HEK293 (cell line): ENCODE measurements at regions not wholly inside any gene's neighbourhood (a gene's known extent, or its start where the extent isn't known, plus 50 kb on each side); places are given as distances from the start of the nearest gene placed in this dataset.

Experiments
- CTCF ChIA-PET: fragments of 350-600 bp; formaldehyde crosslinking; extraction: SDS; loops from one replicate; lab custom pipeline; 2021; ENCODE audit warnings: antibody characterized with exemption; lab: Yijun Ruan, JAX
- POLR2A ChIA-PET: fragments of 300-600 bp; formaldehyde crosslinking; extraction: SDS; loops from one replicate; lab custom pipeline; 2020; ENCODE audit warnings: antibody characterized with exemption, inconsistent platforms; lab: Yijun Ruan, JAX
- H3K27ac ChIP-seq: fragments of 200-500 bp; sonication (Bioruptor generic); 2 replicates; pipeline ENCODE4 v1.5.1; 2014; ENCODE audit warnings: low read depth, low read length, control low read depth, inconsistent platforms; ENCODE audit errors: extremely low read depth
- H3K36me3 ChIP-seq, 2 experiments: fragments of 200-500 bp in 1 of 2; sonication (Bioruptor generic) in 1 of 2; 1 replicate in 1 of 2; 2 replicates in 1 of 2; pipeline ENCODE4 v1.5.1; 2014 to 2017; ENCODE audit warnings: inconsistent platforms in 2 of 2, low read length in 2 of 2; ENCODE audit not compliant: control insufficient read depth in 2 of 2, insufficient read depth in 1 of 2
- H3K4me1 ChIP-seq: fragments of 200-500 bp; sonication (Bioruptor generic); 2 replicates; pipeline ENCODE4 v1.5.1; 2014; ENCODE audit warnings: mild to moderate bottlenecking, low read length, inconsistent platforms; ENCODE audit not compliant: control insufficient read depth, insufficient read depth
- H3K4me3 ChIP-seq: 2 replicates; pipeline ENCODE4 v1.5.1; 2011; ENCODE audit warnings: low read depth, mild to moderate bottlenecking, control low read depth, low read length, moderate library complexity
- H3K9me3 ChIP-seq: fragments of 200-500 bp; sonication (Bioruptor generic); 2 replicates; pipeline ENCODE4 v1.5.1; 2014; ENCODE audit warnings: low read depth, low read length, inconsistent platforms; ENCODE audit not compliant: control insufficient read depth, insufficient read depth
- GLI4 ChIP-seq: fragments of 450-650 bp; formaldehyde crosslinking; IDR thresholded peaks from 2 replicates; pipeline ENCODE4 v1.5.1; 2016; ENCODE audit warnings: missing biosample characterization, missing genetic modification characterization
- KLF10 ChIP-seq: fragments of 450-650 bp; IDR thresholded peaks from 2 replicates; pipeline ENCODE4 v1.5.1; 2018; ENCODE audit warnings: missing biosample characterization, mild to moderate bottlenecking, missing genetic modification characterization
- PRDM1 ChIP-seq: fragments of 450-650 bp; formaldehyde crosslinking; IDR thresholded peaks from 2 replicates; pipeline ENCODE4; 2016; ENCODE audit warnings: missing biosample characterization, missing genetic modification characterization
- REPIN1 ChIP-seq: fragments of 450-650 bp; formaldehyde crosslinking; IDR thresholded peaks from 2 replicates; pipeline ENCODE4 v1.5.1; 2017; ENCODE audit warnings: missing biosample characterization, missing genetic modification characterization, low read depth
- YY2 ChIP-seq: fragments of 450-650 bp; formaldehyde crosslinking; IDR thresholded peaks from 2 replicates; pipeline ENCODE4 v1.5.1; 2016; ENCODE audit warnings: missing biosample characterization, missing genetic modification characterization
- ZBTB1 ChIP-seq: fragments of 450-650 bp; formaldehyde crosslinking; IDR thresholded peaks from 2 replicates; pipeline ENCODE4 v1.5.1; 2016; ENCODE audit warnings: missing biosample characterization, missing genetic modification characterization
- ZBTB48 ChIP-seq: fragments of 450-650 bp; formaldehyde crosslinking; IDR thresholded peaks from 2 replicates; pipeline ENCODE4 v1.5.1; 2016; ENCODE audit warnings: missing biosample characterization, missing genetic modification characterization
- ZNF114 ChIP-seq: fragments of 450-650 bp; formaldehyde crosslinking; IDR thresholded peaks from 2 replicates; pipeline ENCODE4 v1.5.0; 2017; ENCODE audit warnings: missing biosample characterization, missing genetic modification characterization
- ZNF121 ChIP-seq: fragments of 450-650 bp; formaldehyde crosslinking; IDR thresholded peaks from 2 replicates; pipeline ENCODE4 v1.5.1; 2016; ENCODE audit warnings: missing biosample characterization, missing genetic modification characterization
- ZNF184 ChIP-seq: fragments of 450-650 bp; IDR thresholded peaks from 2 replicates; pipeline ENCODE4 v1.5.1; 2018; ENCODE audit warnings: missing biosample characterization, mild to moderate bottlenecking, missing genetic modification characterization
- ZNF211 ChIP-seq: fragments of 450-650 bp; formaldehyde crosslinking; IDR thresholded peaks from 2 replicates; pipeline ENCODE4 v1.5.1; 2016; ENCODE audit warnings: low read depth, missing biosample characterization, missing genetic modification characterization
- ZNF223 ChIP-seq: fragments of 450-650 bp; formaldehyde crosslinking; IDR thresholded peaks from 2 replicates; pipeline ENCODE4 v1.5.1; 2016; ENCODE audit warnings: missing biosample characterization, missing genetic modification characterization
- ZNF23 ChIP-seq: fragments of 450-650 bp; formaldehyde crosslinking; IDR thresholded peaks from 2 replicates; pipeline ENCODE4 v1.5.1; 2016; ENCODE audit warnings: missing biosample characterization, missing genetic modification characterization, borderline replicate concordance
- ZNF266 ChIP-seq: fragments of 450-650 bp; formaldehyde crosslinking; IDR thresholded peaks from 2 replicates; pipeline ENCODE4 v1.5.1; 2016; ENCODE audit warnings: missing biosample characterization, missing genetic modification characterization, low read depth
- ZNF274 ChIP-seq, 2 experiments: fragments of 200-500 bp in 1 of 2; fragments of 450-650 bp in 1 of 2; sonication (Bioruptor generic) in 1 of 2; formaldehyde crosslinking in 1 of 2; IDR thresholded peaks; 2 replicates each; pipeline versions ENCODE4 v1.5.1 to v1.6.1; 2014 to 2016; ENCODE audit warnings: borderline replicate concordance in 1 of 2, inconsistent platforms in 1 of 2, low read length in 1 of 2, missing biosample characterization in 1 of 2, missing genetic modification characterization in 1 of 2
- ZNF529 ChIP-seq: fragments of 450-650 bp; formaldehyde crosslinking; IDR thresholded peaks from 2 replicates; pipeline ENCODE4 v1.5.1; 2017; ENCODE audit warnings: missing genetic modification characterization, missing biosample characterization; ENCODE audit not compliant: insufficient replicate concordance
- ZNF654 ChIP-seq: fragments of 450-650 bp; formaldehyde crosslinking; IDR thresholded peaks from 2 replicates; pipeline ENCODE4 v1.5.1; 2016; ENCODE audit warnings: low read depth, missing biosample characterization, missing genetic modification characterization
- ZNF664 ChIP-seq: fragments of 450-650 bp; formaldehyde crosslinking; IDR thresholded peaks from 2 replicates; pipeline ENCODE4 v1.5.1; 2016; ENCODE audit warnings: missing biosample characterization, missing genetic modification characterization
- TF ChIP-seq, protein P1 (sequence below): fragments of 450-650 bp; formaldehyde crosslinking; IDR thresholded peaks from 2 replicates; pipeline ENCODE4 v1.5.1; 2016; ENCODE audit warnings: missing biosample characterization, missing genetic modification characterization, low read depth
- TF ChIP-seq, protein P2 (sequence below): fragments of 450-650 bp; formaldehyde crosslinking; IDR thresholded peaks from 2 replicates; pipeline ENCODE4 v1.5.1; 2017; ENCODE audit warnings: missing biosample characterization, missing genetic modification characterization
- TF ChIP-seq, protein P3 (sequence below): fragments of 450-650 bp; formaldehyde crosslinking; IDR thresholded peaks from 2 replicates; pipeline ENCODE4 v1.5.1; 2017; ENCODE audit warnings: missing biosample characterization, missing genetic modification characterization

DNA sequence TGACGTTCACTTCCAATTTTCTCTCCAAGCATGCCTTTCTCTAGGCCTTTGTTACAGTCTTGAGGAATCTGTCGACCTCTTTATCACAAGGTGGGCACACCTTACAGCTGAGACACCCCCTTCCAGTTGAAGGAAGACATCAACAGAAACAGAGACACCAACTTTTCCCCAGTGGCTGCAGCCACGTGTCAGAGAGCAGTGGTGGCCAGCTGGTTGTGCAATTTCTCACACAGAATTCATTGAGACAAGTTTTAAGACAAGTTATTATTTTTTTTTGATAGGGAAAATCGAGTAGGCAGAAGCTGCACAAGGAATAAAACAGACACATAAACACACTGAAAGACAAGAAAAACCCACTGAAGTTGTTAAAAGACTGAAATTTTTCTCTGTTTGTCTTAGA lies 436.7 kb upstream of the MDFIC2 start (continued):
- TF ChIP-seq ZNF274 (IDR thresholded peaks at IDR 0.05; ENCODE audit: low read length) (no peak), ZNF274 (tag by site-specific recombination; IDR thresholded peaks at IDR 0.05; ENCODE audit: borderline replicate concordance) (no peak)

DNA sequence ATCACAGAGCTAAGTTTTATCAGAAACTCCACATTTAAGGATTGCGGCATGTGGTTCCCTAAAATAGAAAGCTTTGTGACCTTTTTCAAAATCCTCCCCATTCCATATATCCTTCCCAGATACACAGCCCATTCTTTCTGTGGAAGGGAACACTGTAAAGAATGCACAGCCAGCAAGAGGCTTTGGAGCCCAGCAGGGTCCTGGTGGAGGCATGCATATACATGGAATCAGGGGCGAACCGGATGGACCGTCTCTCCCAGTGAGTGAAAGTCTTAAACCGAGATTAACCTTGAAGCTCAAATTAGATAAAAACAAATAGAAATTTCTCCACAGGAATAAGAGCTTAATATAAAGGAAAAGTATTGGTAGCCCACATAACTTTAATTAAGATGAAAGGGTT lies 436.2 kb upstream of the MDFIC2 start:
- CTCF ChIA-PET: interaction anchor here (0.6 to 1.1 kb wide), 2 partner anchors 644 to 671 kb away, joined by 3 read pairs; no protein-coding TSS in a partner anchor
- Histone ChIP-seq H3K36me3 (no peaks in the 10 kb centered on the region), H3K4me1 (no peaks in the 10 kb centered on the region), H3K27ac (no peak overlapping the region), H3K9me3 (no peaks in the 10 kb centered on the region), H3K4me3 (no peak overlapping the region)
- TF ChIP-seq YY2 (tag by site-specific recombination): no peak
- no peak for TF ChIP-seq ZNF654 (tag by site-specific recombination)
- no peak for TF ChIP-seq ZNF184 (tag by site-specific recombination)
- TF ChIP-seq GLI4: no peak
- TF ChIP-seq ZNF23 (tag by site-specific recombination): no peak
- TF ChIP-seq ZNF223: no peak
- TF ChIP-seq ZNF114 (tag by site-specific recombination): no peak
- POLR2A ChIA-PET: no interaction called here

DNA sequence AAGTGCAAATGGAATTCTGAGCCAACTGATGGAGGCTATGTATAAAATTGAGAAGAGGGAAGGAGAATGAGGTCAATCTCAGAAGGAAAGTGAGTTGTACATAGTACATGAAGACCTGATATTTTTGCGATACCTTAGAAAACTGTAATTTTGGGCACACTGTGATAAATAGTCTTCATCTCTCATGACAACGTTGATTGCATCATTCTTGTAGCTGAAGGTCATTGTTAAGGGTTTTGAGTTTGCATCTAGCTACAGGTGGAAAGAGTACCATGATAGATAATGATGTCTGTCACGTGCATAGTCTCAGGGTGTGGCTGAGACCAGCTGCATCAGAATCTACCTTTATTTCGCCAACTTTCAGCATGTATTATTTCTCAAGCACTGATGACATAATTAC lies 435.4 kb upstream of the MDFIC2 start:
- CTCF ChIA-PET: interaction anchor here (1.1 kb wide), 1 partner anchor 644 kb away, joined by 3 read pairs; no protein-coding TSS in a partner anchor
- Histone ChIP-seq H3K4me1 (no peaks in the 10 kb centered on the region), H3K36me3 (no peaks in the 10 kb centered on the region), H3K4me3 (no peak overlapping the region), H3K27ac (no peak overlapping the region), H3K9me3 (no peaks in the 10 kb centered on the region)
- POLR2A ChIA-PET: no interaction called here
- TF ChIP-seq, protein P1, sequence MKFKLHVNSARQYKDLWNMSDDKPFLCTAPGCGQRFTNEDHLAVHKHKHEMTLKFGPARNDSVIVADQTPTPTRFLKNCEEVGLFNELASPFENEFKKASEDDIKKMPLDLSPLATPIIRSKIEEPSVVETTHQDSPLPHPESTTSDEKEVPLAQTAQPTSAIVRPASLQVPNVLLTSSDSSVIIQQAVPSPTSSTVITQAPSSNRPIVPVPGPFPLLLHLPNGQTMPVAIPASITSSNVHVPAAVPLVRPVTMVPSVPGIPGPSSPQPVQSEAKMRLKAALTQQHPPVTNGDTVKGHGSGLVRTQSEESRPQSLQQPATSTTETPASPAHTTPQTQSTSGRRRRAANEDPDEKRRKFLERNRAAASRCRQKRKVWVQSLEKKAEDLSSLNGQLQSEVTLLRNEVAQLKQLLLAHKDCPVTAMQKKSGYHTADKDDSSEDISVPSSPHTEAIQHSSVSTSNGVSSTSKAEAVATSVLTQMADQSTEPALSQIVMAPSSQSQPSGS (tag by site-specific recombination): no peak
- no peak for TF ChIP-seq ZNF664 (tag by site-specific recombination)
- TF ChIP-seq, protein P2, sequence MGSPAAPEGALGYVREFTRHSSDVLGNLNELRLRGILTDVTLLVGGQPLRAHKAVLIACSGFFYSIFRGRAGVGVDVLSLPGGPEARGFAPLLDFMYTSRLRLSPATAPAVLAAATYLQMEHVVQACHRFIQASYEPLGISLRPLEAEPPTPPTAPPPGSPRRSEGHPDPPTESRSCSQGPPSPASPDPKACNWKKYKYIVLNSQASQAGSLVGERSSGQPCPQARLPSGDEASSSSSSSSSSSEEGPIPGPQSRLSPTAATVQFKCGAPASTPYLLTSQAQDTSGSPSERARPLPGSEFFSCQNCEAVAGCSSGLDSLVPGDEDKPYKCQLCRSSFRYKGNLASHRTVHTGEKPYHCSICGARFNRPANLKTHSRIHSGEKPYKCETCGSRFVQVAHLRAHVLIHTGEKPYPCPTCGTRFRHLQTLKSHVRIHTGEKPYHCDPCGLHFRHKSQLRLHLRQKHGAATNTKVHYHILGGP: no peak
- TF ChIP-seq, protein P3, sequence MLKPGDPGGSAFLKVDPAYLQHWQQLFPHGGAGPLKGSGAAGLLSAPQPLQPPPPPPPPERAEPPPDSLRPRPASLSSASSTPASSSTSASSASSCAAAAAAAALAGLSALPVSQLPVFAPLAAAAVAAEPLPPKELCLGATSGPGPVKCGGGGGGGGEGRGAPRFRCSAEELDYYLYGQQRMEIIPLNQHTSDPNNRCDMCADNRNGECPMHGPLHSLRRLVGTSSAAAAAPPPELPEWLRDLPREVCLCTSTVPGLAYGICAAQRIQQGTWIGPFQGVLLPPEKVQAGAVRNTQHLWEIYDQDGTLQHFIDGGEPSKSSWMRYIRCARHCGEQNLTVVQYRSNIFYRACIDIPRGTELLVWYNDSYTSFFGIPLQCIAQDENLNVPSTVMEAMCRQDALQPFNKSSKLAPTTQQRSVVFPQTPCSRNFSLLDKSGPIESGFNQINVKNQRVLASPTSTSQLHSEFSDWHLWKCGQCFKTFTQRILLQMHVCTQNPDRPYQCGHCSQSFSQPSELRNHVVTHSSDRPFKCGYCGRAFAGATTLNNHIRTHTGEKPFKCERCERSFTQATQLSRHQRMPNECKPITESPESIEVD (tag by site-specific recombination): no peak
- no peak for TF ChIP-seq ZNF211
- no peak for TF ChIP-seq ZNF266 (tag by site-specific recombination)
- TF ChIP-seq GLI4: no peak
- no peak for TF ChIP-seq REPIN1 (tag by site-specific recombination)
- TF ChIP-seq PRDM1 (tag by site-specific recombination): no peak
- TF ChIP-seq ZNF529: no peak
- TF ChIP-seq ZBTB1 (tag by site-specific recombination): no peak
- no peak for TF ChIP-seq ZNF121 (tag by site-specific recombination)
- no peak for TF ChIP-seq KLF10
- no peak for TF ChIP-seq ZBTB48 (tag by site-specific recombination)
